ENCODE measurements at regions not wholly inside any gene's neighbourhood (a gene's known extent, or its start where the extent isn't known, plus 50 kb on each side); places are given as distances from the start of the nearest gene placed in this dataset.

GRCh38 chrY:21315366-21315765, 195.8 kb upstream of the RBMY1B start:
- no peak overlapping the region for H3K4me3 ChIP-seq
- intact Hi-C loops (cut with DNase I; ENCODE audit: low total_unique reads) (no loop called here), in situ Hi-C loops (cut with MboI; ENCODE audit: low sequenced_read_pairs in 4 of 4) (loop anchor here in 1 of 4 donors (10.0 kb wide), 1 partner anchor 51 kb away; no protein-coding TSS in a partner anchor)
- H3K9me3 ChIP-seq: no peaks in the 10 kb centered on the region
- H3K36me3 ChIP-seq: no peaks in the 10 kb centered on the region
- no peak overlapping the region for H3K27ac ChIP-seq
- no peak for TF ChIP-seq CTCF (IDR thresholded peaks at IDR 0.05 in 4 of 5, conservative IDR thresholded peaks at IDR 0.05 in 1 of 5)
- no peak for TF ChIP-seq POLR2A (IDR thresholded peaks at IDR 0.05)
- no peaks in the 10 kb centered on the region for H3K4me1 ChIP-seq
- no peaks in the 10 kb centered on the region for H3K27me3 ChIP-seq
- DNase-seq (no peak), ATAC-seq (no peak)
